ENCODE measurements at regions not wholly inside any gene's neighbourhood (a gene's known extent, or its start where the extent isn't known, plus 50 kb on each side); places are given as distances from the start of the nearest gene placed in this dataset.

DNA sequence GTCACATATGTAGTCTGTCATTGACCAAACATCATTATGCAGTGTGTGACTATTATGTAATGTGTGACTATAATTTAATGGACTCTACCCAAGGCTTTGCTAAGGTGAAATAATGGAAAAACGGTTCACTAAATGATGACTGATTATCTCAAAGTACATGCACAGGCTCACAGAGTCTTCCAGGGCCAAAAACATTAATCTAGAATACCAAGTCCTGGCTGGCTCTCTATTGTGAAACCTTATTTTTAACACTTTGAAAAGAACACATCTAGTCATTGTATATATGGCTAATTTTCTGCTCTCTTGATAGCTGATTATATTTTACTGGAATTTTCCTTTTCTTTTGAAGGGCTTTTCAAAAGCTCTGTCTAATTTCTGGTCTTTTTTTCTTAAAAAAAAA, 102.9 kb upstream of the THUMPD2 start:
- Histone ChIP-seq H3K4me1 (ENCODE audit: control insufficient read depth, insufficient read depth, low read length) (no peaks in the 10 kb centered on the region), H3K9ac (ENCODE audit: control insufficient read depth, insufficient read depth, low read length) (no peak overlapping the region), H4K20me1 (ENCODE audit: control insufficient read depth, insufficient read depth) (no peaks in the 10 kb centered on the region), H3K27me3 (replicated peaks in 1 of 2; ENCODE audit: control insufficient read depth in 2 of 2, insufficient read depth in 2 of 2, low read length in 1 of 2) (no peaks in the 10 kb centered on the region), H3K79me2 (ENCODE audit: control insufficient read depth, insufficient read depth, low read length) (no peaks in the 10 kb centered on the region), H2AFZ (ENCODE audit: control insufficient read depth, low read depth, low read length) (no peak overlapping the region), H3K4me2 (ENCODE audit: control insufficient read depth, insufficient read depth) (no peak overlapping the region), H3K4me3 (no peak overlapping the region), H3K9me3 (replicated peaks; ENCODE audit: control insufficient read depth, insufficient read depth, low read length) (no peaks in the 10 kb centered on the region), H3K27ac (ENCODE audit: control insufficient read depth, insufficient read depth) (no peak overlapping the region), H3K36me3 (ENCODE audit: control insufficient read depth in 2 of 2, insufficient read depth in 2 of 2, low read length in 1 of 2) (no peaks in the 10 kb centered on the region)
- RAD21 ChIA-PET (ENCODE audit: unreplicated experiment): no interaction called here
- FAIRE-seq (no peak), ATAC-seq (no peak), DNase-seq (ENCODE audit: low read depth, low spot score) (no peak)
- intact Hi-C loops (cut with micrococcal nuclease; ENCODE audit: unreplicated experiment): no loop called here
- POLR2A ChIA-PET: no interaction called here
- 0% methylated on average over 1 of the region's 1 CpG for WGBS (ENCODE audit: insufficient coverage, insufficient replicate concordance, low lambda C conversion rate, missing lambda C conversion rate)
- TF ChIP-seq, protein P1, sequence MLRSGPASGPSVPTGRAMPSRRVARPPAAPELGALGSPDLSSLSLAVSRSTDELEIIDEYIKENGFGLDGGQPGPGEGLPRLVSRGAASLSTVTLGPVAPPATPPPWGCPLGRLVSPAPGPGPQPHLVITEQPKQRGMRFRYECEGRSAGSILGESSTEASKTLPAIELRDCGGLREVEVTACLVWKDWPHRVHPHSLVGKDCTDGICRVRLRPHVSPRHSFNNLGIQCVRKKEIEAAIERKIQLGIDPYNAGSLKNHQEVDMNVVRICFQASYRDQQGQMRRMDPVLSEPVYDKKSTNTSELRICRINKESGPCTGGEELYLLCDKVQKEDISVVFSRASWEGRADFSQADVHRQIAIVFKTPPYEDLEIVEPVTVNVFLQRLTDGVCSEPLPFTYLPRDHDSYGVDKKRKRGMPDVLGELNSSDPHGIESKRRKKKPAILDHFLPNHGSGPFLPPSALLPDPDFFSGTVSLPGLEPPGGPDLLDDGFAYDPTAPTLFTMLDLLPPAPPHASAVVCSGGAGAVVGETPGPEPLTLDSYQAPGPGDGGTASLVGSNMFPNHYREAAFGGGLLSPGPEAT (IDR thresholded peaks at IDR 0.05; ENCODE audit: low read depth): no peak
- in situ Hi-C loops (cut with MboI): no loop called here
- BruUV-seq (replicated peaks): no TSS peak
- SMC1A ChIA-PET (ENCODE audit: uncharacterized antibody, unreplicated experiment): no interaction called here
- CTCF ChIA-PET: no interaction called here

DNA sequence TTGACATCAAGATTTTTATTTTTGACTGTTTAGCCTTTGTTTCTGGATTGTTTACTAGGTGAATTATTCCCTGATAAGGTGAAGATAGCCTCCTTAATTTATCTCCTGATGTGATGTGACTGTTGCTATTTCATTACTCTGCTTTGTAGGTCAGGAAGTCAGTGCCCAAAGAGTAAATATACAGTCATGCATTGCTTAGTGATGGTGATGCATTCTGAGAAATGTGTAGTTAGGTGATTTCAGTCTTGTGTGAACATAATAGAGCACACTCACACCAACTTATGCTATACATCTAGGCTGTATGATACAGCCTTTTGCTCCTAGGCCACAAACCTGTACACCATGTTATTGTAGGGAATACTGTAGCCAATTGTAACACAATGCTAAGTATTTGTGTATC, 102.4 kb upstream of the THUMPD2 start:
- no peak overlapping the region for H3K4me2 ChIP-seq (ENCODE audit: control insufficient read depth, insufficient read depth)
- in situ Hi-C loops (cut with MboI): no loop called here
- CTCF ChIA-PET: no interaction called here
- no peak for FAIRE-seq
- POLR2A ChIA-PET: no interaction called here
- no peak overlapping the region for H3K27ac ChIP-seq (ENCODE audit: control insufficient read depth, insufficient read depth)
- H3K4me3 ChIP-seq: no peak overlapping the region
- BruUV-seq (replicated peaks): no TSS peak
- H3K9me3 ChIP-seq (replicated peaks; ENCODE audit: control insufficient read depth, insufficient read depth, low read length): no peaks in the 10 kb centered on the region
- RAD21 ChIA-PET (ENCODE audit: unreplicated experiment): no interaction called here
- no peaks in the 10 kb centered on the region for H3K27me3 ChIP-seq (replicated peaks in 1 of 2; ENCODE audit: control insufficient read depth in 2 of 2, insufficient read depth in 2 of 2, low read length in 1 of 2)
- H3K9ac ChIP-seq (ENCODE audit: control insufficient read depth, insufficient read depth, low read length): no peak overlapping the region
- SMC1A ChIA-PET (ENCODE audit: uncharacterized antibody, unreplicated experiment): no interaction called here
- H3K4me1 ChIP-seq (ENCODE audit: control insufficient read depth, insufficient read depth, low read length): no peaks in the 10 kb centered on the region
- intact Hi-C loops (cut with micrococcal nuclease; ENCODE audit: unreplicated experiment): no loop called here
- no peak for ATAC-seq
- H3K79me2 ChIP-seq (ENCODE audit: control insufficient read depth, insufficient read depth, low read length): no peaks in the 10 kb centered on the region
- H2AFZ ChIP-seq (ENCODE audit: control insufficient read depth, low read depth, low read length): no peak overlapping the region
- H4K20me1 ChIP-seq (ENCODE audit: control insufficient read depth, insufficient read depth): no peaks in the 10 kb centered on the region
- no peak for DNase-seq (ENCODE audit: low read depth, low spot score)
- H3K36me3 ChIP-seq (ENCODE audit: control insufficient read depth in 2 of 2, insufficient read depth in 2 of 2, low read length in 1 of 2): no peaks in the 10 kb centered on the region
- no peak for TF ChIP-seq ASH2L (IDR thresholded peaks at IDR 0.05; ENCODE audit: borderline replicate concordance, low read depth)
- TF ChIP-seq, protein P2, sequence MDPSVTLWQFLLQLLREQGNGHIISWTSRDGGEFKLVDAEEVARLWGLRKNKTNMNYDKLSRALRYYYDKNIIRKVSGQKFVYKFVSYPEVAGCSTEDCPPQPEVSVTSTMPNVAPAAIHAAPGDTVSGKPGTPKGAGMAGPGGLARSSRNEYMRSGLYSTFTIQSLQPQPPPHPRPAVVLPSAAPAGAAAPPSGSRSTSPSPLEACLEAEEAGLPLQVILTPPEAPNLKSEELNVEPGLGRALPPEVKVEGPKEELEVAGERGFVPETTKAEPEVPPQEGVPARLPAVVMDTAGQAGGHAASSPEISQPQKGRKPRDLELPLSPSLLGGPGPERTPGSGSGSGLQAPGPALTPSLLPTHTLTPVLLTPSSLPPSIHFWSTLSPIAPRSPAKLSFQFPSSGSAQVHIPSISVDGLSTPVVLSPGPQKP (IDR thresholded peaks at IDR 0.05; ENCODE audit: low read depth, low read length): no peak
- no peak for TF ChIP-seq ZNF384 (IDR thresholded peaks at IDR 0.05; ENCODE audit: borderline replicate concordance, low read depth, low read length)
- TF ChIP-seq SUZ12 (IDR thresholded peaks at IDR 0.05; ENCODE audit: unreplicated experiment): no peak
- TF ChIP-seq NR2C1 (IDR thresholded peaks at IDR 0.05): no peak
- TF ChIP-seq MTA2 (IDR thresholded peaks at IDR 0.05; ENCODE audit: low read depth): no peak
- TF ChIP-seq, protein P3, sequence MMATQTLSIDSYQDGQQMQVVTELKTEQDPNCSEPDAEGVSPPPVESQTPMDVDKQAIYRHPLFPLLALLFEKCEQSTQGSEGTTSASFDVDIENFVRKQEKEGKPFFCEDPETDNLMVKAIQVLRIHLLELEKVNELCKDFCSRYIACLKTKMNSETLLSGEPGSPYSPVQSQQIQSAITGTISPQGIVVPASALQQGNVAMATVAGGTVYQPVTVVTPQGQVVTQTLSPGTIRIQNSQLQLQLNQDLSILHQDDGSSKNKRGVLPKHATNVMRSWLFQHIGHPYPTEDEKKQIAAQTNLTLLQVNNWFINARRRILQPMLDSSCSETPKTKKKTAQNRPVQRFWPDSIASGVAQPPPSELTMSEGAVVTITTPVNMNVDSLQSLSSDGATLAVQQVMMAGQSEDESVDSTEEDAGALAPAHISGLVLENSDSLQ (IDR thresholded peaks at IDR 0.05): no peak
- TF ChIP-seq, protein P4, sequence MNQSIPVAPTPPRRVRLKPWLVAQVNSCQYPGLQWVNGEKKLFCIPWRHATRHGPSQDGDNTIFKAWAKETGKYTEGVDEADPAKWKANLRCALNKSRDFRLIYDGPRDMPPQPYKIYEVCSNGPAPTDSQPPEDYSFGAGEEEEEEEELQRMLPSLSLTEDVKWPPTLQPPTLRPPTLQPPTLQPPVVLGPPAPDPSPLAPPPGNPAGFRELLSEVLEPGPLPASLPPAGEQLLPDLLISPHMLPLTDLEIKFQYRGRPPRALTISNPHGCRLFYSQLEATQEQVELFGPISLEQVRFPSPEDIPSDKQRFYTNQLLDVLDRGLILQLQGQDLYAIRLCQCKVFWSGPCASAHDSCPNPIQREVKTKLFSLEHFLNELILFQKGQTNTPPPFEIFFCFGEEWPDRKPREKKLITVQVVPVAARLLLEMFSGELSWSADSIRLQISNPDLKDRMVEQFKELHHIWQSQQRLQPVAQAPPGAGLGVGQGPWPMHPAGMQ (IDR thresholded peaks at IDR 0.05; ENCODE audit: borderline replicate concordance): no peak
- no peak for TF ChIP-seq RUNX3 (IDR thresholded peaks at IDR 0.05; ENCODE audit: low read length)
- TF ChIP-seq CREB1 (IDR thresholded peaks at IDR 0.05; ENCODE audit: low read depth): no peak
- TF ChIP-seq, protein P5, sequence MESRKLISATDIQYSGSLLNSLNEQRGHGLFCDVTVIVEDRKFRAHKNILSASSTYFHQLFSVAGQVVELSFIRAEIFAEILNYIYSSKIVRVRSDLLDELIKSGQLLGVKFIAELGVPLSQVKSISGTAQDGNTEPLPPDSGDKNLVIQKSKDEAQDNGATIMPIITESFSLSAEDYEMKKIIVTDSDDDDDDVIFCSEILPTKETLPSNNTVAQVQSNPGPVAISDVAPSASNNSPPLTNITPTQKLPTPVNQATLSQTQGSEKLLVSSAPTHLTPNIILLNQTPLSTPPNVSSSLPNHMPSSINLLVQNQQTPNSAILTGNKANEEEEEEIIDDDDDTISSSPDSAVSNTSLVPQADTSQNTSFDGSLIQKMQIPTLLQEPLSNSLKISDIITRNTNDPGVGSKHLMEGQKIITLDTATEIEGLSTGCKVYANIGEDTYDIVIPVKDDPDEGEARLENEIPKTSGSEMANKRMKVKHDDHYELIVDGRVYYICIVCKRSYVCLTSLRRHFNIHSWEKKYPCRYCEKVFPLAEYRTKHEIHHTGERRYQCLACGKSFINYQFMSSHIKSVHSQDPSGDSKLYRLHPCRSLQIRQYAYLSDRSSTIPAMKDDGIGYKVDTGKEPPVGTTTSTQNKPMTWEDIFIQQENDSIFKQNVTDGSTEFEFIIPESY (IDR thresholded peaks at IDR 0.05): no peak
- TF ChIP-seq RAD51 (IDR thresholded peaks at IDR 0.05): no peak

Measured in GM12878 (cell line).